ENCODE measurements at regions not wholly inside any gene's neighbourhood (a gene's known extent, or its start where the extent isn't known, plus 50 kb on each side); places are given as distances from the start of the nearest gene placed in this dataset.

DNA sequence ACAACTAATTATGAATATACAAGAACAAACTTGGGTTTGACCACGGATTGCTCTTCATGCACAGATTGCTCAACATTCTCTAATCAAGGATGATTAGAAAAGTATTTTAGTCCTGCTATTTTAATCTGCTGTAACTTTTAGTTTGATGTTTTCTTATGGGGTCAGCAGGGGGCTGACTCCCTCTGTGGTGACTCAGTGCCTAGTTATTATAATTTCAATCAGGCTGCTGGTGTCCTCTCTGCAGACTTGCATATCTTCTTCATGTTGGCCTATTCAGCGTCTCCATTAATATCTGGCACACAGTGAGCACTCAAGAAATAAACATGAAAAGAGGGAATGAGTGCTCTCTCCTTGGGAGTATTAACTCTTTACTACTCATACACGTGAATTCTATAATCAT lies 223.8 kb upstream of the DDI1 start:
- TF ChIP-seq, protein P1, sequence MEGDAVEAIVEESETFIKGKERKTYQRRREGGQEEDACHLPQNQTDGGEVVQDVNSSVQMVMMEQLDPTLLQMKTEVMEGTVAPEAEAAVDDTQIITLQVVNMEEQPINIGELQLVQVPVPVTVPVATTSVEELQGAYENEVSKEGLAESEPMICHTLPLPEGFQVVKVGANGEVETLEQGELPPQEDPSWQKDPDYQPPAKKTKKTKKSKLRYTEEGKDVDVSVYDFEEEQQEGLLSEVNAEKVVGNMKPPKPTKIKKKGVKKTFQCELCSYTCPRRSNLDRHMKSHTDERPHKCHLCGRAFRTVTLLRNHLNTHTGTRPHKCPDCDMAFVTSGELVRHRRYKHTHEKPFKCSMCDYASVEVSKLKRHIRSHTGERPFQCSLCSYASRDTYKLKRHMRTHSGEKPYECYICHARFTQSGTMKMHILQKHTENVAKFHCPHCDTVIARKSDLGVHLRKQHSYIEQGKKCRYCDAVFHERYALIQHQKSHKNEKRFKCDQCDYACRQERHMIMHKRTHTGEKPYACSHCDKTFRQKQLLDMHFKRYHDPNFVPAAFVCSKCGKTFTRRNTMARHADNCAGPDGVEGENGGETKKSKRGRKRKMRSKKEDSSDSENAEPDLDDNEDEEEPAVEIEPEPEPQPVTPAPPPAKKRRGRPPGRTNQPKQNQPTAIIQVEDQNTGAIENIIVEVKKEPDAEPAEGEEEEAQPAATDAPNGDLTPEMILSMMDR (conservative IDR thresholded peaks at IDR 0.05) = no peak
- TF ChIP-seq EZH2 (IDR thresholded peaks at IDR 0.05; ENCODE audit: low read depth) = no peak

Measured in PC-9 (cell line).